ENCODE measurements at regions not wholly inside any gene's neighbourhood (a gene's known extent, or its start where the extent isn't known, plus 50 kb on each side); places are given as distances from the start of the nearest gene placed in this dataset.
"Not testable (repeated sequence)": the region's sequence is repeated elsewhere in the genome, so short reads cannot be mapped to it uniquely, and the experiment has no call there.

DNA sequence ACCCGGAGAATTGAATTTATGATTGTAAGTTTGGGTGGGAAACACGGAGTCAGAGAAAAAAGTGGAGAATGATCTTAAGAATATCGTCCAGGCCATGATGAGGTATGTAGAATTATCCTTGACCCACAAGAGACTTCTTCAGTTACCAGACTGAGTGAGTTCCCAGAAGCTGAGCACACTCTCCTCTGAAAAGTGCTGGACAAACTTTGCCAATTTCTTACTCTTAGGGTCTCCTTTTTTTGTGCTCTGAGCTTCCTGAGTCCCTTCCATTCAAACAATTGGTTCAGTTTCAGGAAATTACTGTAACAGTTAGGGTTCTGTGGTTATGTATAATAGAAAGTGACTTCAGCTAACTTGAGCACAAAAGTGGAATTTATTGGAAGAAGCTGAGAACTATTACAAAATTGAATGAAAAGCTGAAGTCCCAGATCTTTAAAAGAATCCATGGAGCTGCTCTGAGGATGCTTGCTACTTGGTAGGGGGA lies 50.6 kb upstream of the EHBP1 start:
- Histone ChIP-seq H3K36me3 (ENCODE audit: control insufficient read depth in 2 of 2, insufficient read depth in 2 of 2, low read length in 1 of 2) (no peaks in the 10 kb centered on the region), H3K4me1 (ENCODE audit: control insufficient read depth in 2 of 2, insufficient read depth in 2 of 2, low read length in 2 of 2) (no peaks in the 10 kb centered on the region), H3K27me3 (ENCODE audit: control insufficient read depth in 2 of 2, insufficient read depth in 1 of 2, low read length in 1 of 2) (no peaks in the 10 kb centered on the region), H3K27ac (ENCODE audit: low read depth in 1 of 2, low read length in 1 of 2) (no peak overlapping the region), H3K4me3 (ENCODE audit: low read length in 2 of 2) (no peak overlapping the region), H3K9me3 (ENCODE audit: control insufficient read depth in 2 of 2, insufficient read depth in 1 of 2, low read length in 1 of 2) (no peaks in the 10 kb centered on the region)
- 94% methylated on average over 3 of the region's 3 CpGs for WGBS
- no peak for DNase-seq (ENCODE audit: low read depth in 6 of 9, low spot score in 9 of 9)

DNA sequence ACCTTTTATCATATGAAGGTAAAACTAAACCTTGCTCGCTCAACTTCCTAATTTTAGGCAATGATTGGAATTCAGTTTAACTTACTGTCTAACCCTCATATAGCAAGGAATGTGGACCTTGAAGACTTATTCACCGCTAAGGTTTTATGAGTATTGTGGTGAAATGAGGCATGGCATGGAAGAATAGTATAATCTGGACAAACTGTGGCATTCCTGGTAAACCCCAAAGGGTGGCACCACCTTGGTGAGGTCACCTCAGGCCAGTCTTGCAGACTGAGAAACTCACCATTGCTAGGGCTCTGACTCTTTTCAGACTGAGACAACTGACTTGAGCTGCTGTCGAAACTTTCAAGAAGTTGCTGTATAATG lies 51.1 kb upstream of the EHBP1 start:
- no peak for DNase-seq (ENCODE audit: low read depth in 6 of 9, low spot score in 9 of 9)
- Histone ChIP-seq H3K4me3 (ENCODE audit: low read length in 2 of 2) (no peak overlapping the region), H3K4me1 (ENCODE audit: control insufficient read depth in 2 of 2, insufficient read depth in 2 of 2, low read length in 2 of 2) (no peaks in the 10 kb centered on the region), H3K27ac (ENCODE audit: low read depth in 1 of 2, low read length in 1 of 2) (no peak overlapping the region), H3K27me3 (ENCODE audit: control insufficient read depth in 2 of 2, insufficient read depth in 1 of 2, low read length in 1 of 2) (no peaks in the 10 kb centered on the region), H3K9me3 (ENCODE audit: control insufficient read depth in 2 of 2, insufficient read depth in 1 of 2, low read length in 1 of 2) (no peaks in the 10 kb centered on the region), H3K36me3 (ENCODE audit: control insufficient read depth in 2 of 2, insufficient read depth in 2 of 2, low read length in 1 of 2) (no peaks in the 10 kb centered on the region)
- WGBS: 98% methylated on average over 3 of the region's 3 CpGs

DNA sequence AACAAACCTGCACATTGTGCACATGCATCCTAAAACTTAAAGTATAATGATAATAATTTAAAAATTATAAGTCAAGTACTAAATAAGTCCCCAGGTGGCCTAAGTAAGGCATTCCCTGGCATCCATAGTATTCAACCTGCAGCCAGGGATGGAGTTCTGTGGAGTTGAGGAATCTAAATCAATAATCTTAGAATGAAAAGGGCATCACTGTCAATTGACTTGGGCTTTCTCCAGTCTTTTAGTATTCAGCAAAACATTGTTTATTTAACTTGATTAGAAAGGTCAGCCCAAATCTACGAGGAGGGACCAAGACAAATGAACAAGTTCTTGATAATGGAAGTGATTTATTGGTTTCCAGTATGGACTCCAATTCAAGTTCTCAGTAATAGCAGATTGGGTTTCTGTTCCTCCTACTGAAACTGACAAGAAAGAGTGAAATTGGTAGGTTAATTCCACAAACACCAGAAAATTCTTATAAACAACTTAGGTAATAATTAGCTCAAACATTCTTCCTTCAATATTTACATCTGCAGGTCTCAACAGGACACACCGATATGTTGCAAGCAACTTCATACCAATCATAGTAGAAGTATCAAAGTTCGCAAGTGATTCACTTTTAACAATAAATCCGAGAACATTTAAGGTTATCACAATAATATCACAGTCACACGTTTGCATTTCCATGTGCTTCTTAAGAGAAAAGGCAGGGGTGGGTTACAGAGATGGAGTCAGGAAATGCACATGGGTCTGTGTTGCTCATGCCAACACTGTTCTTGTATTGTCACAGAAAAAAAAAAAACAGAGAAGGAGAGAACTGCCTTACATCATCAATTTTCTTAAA lies 51.7 kb upstream of the EHBP1 start:
- Histone ChIP-seq H3K9me3 (ENCODE audit: control insufficient read depth in 2 of 2, insufficient read depth in 1 of 2, low read length in 1 of 2) (no peaks in the 10 kb centered on the region), H3K27ac (ENCODE audit: low read depth in 1 of 2, low read length in 1 of 2) (no peak overlapping the region), H3K27me3 (ENCODE audit: control insufficient read depth in 2 of 2, insufficient read depth in 1 of 2, low read length in 1 of 2) (no peaks in the 10 kb centered on the region), H3K4me1 (ENCODE audit: control insufficient read depth in 2 of 2, insufficient read depth in 2 of 2, low read length in 2 of 2) (no peaks in the 10 kb centered on the region), H3K4me3 (ENCODE audit: low read length in 2 of 2) (no peak overlapping the region), H3K36me3 (ENCODE audit: control insufficient read depth in 2 of 2, insufficient read depth in 2 of 2, low read length in 1 of 2) (no peaks in the 10 kb centered on the region)
- WGBS: 92% methylated on average over 5 of the region's 5 CpGs
- DNase-seq (ENCODE audit: low read depth in 6 of 9, low spot score in 9 of 9): no peak

DNA sequence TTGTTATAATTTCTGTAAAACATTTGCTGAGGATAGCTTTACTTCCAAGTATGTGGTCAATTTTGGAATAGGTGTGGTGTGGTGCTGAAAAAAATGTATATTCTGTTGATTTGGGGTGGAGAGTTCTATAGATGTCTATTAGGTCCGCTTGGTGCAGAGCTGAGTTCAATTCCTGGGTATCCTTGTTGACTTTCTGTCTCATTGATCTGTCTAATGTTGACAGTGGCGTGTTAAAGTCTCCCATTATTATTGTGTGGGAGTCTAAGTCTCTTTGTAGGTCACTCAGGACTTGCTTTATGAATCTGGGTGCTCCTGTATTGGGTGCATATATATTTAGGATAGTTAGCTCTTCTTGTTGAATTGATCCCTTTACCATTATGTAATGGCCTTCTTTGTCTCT lies 56.4 kb upstream of the EHBP1 start:
- not testable (repeated sequence) for H3K27me3 ChIP-seq (ENCODE audit: control insufficient read depth in 2 of 2, insufficient read depth in 1 of 2, low read length in 1 of 2); H3K27ac ChIP-seq (ENCODE audit: low read depth in 1 of 2, low read length in 1 of 2); H3K36me3 ChIP-seq (ENCODE audit: control insufficient read depth in 2 of 2, insufficient read depth in 2 of 2, low read length in 1 of 2); H3K4me3 ChIP-seq (ENCODE audit: low read length in 2 of 2); H3K4me1 ChIP-seq (ENCODE audit: control insufficient read depth in 2 of 2, insufficient read depth in 2 of 2, low read length in 2 of 2); DNase-seq (ENCODE audit: low read depth in 6 of 9, low spot score in 9 of 9); H3K9me3 ChIP-seq (ENCODE audit: control insufficient read depth in 2 of 2, insufficient read depth in 1 of 2, low read length in 1 of 2)
- 89% methylated on average over 1 of the region's 2 CpGs for WGBS

DNA sequence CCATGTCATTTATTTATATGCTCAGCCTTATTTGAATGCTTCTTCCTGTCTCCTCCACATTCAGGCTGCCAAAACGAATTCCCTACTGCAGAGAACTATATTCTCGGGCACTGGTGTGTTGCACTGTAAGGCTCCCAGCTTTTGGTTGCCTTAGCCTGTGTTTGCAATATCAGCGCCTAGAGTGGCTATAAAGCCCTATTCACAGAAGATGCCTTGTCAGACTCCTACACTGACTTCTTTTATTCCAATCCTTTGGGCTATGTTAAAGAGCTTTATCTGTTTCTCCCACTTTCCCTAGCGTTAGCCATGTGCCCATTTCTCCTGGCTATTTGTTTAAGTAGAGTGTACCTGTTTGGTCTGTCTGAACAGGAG lies 62.4 kb upstream of the EHBP1 start:
- no peaks in the 10 kb centered on the region for H3K4me1 ChIP-seq (ENCODE audit: control insufficient read depth in 2 of 2, insufficient read depth in 2 of 2, low read length in 2 of 2)
- no peak for DNase-seq (ENCODE audit: low read depth in 6 of 9, low spot score in 9 of 9)
- no peaks in the 10 kb centered on the region for H3K27me3 ChIP-seq (ENCODE audit: control insufficient read depth in 2 of 2, insufficient read depth in 1 of 2, low read length in 1 of 2)
- H3K27ac ChIP-seq (ENCODE audit: low read depth in 1 of 2, low read length in 1 of 2): no peak overlapping the region
- no peak overlapping the region for H3K4me3 ChIP-seq (ENCODE audit: low read length in 2 of 2)
- WGBS: 70% methylated on average over 4 of the region's 4 CpGs
- H3K9me3 ChIP-seq (ENCODE audit: control insufficient read depth in 2 of 2, insufficient read depth in 1 of 2, low read length in 1 of 2): no peaks in the 10 kb centered on the region
- H3K36me3 ChIP-seq (ENCODE audit: control insufficient read depth in 2 of 2, insufficient read depth in 2 of 2, low read length in 1 of 2): no peaks in the 10 kb centered on the region

DNA sequence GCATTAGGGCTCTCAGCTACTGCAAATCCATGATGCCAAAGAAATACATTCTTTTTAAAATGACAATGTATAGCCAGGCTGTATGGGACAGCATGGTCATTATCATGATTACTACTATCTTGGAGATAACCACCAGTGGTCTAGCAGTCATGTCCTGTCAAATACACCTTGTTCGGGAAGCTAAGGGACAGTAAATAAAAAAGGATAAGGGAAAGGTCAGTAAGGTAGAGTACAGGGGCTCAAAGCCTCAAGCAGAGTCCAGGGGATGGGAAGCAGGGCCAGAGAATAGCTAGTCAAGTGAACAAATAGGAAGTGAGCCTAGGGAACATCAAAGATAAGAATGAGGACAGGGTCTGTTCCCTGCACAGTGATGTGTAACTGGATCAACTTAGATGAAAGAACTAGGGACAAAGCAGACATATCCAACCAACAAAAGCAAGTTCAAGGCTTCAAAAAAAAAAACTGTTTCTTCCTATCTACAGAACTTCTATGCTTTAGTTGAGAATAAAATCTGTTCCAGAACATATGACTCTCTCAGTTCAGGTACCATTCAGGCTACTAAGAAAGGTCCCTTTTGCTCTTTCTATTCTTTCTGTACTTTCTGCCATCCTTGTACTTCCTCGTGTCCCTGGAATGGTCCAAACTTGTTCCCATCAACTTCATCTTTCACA lies 62.9 kb upstream of the EHBP1 start:
- Histone ChIP-seq H3K9me3 (ENCODE audit: control insufficient read depth in 2 of 2, insufficient read depth in 1 of 2, low read length in 1 of 2) (no peaks in the 10 kb centered on the region), H3K36me3 (ENCODE audit: control insufficient read depth in 2 of 2, insufficient read depth in 2 of 2, low read length in 1 of 2) (no peaks in the 10 kb centered on the region), H3K4me1 (ENCODE audit: control insufficient read depth in 2 of 2, insufficient read depth in 2 of 2, low read length in 2 of 2) (no peaks in the 10 kb centered on the region), H3K27ac (ENCODE audit: low read depth in 1 of 2, low read length in 1 of 2) (no peak overlapping the region), H3K4me3 (ENCODE audit: low read length in 2 of 2) (no peak overlapping the region), H3K27me3 (ENCODE audit: control insufficient read depth in 2 of 2, insufficient read depth in 1 of 2, low read length in 1 of 2) (no peaks in the 10 kb centered on the region)
- no peak for DNase-seq (ENCODE audit: low read depth in 6 of 9, low spot score in 9 of 9)
- 97% methylated on average over 2 of the region's 2 CpGs for WGBS

DNA sequence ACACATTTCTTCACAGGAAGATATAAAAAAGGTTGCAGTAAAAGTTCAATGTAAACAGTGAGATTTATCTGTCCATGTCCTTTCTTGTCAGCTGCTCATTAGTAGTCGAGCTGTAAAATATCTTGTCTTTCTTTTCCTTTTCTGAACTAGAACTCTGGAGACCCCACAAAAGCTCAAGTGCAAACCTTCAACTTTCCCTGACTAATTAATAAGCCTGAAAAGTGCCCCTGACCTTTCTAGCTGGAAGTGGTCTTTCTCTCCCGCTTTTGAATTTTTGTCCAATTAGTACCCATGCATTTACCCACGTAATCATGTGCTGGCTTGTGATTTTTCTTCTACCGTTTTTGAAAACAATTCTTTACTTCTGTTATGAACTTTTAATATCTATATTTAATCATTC lies 63.6 kb upstream of the EHBP1 start:
- H3K36me3 ChIP-seq (ENCODE audit: control insufficient read depth in 2 of 2, insufficient read depth in 2 of 2, low read length in 1 of 2): no peaks in the 10 kb centered on the region
- H3K27ac ChIP-seq (ENCODE audit: low read depth in 1 of 2, low read length in 1 of 2): no peak overlapping the region
- no peak overlapping the region for H3K4me3 ChIP-seq (ENCODE audit: low read length in 2 of 2)
- no peak for DNase-seq (ENCODE audit: low read depth in 6 of 9, low spot score in 9 of 9)
- 77% methylated on average over 4 of the region's 4 CpGs for WGBS
- no peaks in the 10 kb centered on the region for H3K4me1 ChIP-seq (ENCODE audit: control insufficient read depth in 2 of 2, insufficient read depth in 2 of 2, low read length in 2 of 2)
- H3K27me3 ChIP-seq (ENCODE audit: control insufficient read depth in 2 of 2, insufficient read depth in 1 of 2, low read length in 1 of 2): no peaks in the 10 kb centered on the region
- no peaks in the 10 kb centered on the region for H3K9me3 ChIP-seq (ENCODE audit: control insufficient read depth in 2 of 2, insufficient read depth in 1 of 2, low read length in 1 of 2)

DNA sequence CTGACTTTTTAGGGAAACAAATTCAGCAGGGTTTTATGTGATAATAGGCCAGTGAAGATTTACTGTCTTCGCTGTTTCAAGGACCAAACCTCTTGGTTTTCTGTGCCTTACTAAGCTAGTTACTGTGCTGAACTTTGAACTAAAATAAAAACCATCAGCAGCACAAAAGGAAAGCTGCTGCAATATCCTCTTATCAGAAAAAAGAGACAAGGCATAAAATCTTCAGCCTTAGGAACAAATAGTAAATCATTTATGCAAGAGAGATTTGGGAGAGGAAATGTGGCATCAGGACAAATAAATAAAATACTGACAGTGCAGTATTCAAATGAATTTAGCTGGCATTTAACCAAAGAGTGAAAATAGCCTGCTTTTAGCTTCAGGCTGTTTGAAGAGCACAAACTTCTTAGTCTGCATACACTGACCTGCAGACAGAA lies 64.1 kb upstream of the EHBP1 start:
- no peak overlapping the region for H3K4me3 ChIP-seq (ENCODE audit: low read length in 2 of 2)
- no peak for DNase-seq (ENCODE audit: low read depth in 6 of 9, low spot score in 9 of 9)
- H3K9me3 ChIP-seq (ENCODE audit: control insufficient read depth in 2 of 2, insufficient read depth in 1 of 2, low read length in 1 of 2): no peaks in the 10 kb centered on the region
- H3K4me1 ChIP-seq (ENCODE audit: control insufficient read depth in 2 of 2, insufficient read depth in 2 of 2, low read length in 2 of 2): no peaks in the 10 kb centered on the region
- H3K36me3 ChIP-seq (ENCODE audit: control insufficient read depth in 2 of 2, insufficient read depth in 2 of 2, low read length in 1 of 2): no peaks in the 10 kb centered on the region
- WGBS: 92% methylated on average over 1 of the region's 1 CpG
- no peaks in the 10 kb centered on the region for H3K27me3 ChIP-seq (ENCODE audit: control insufficient read depth in 2 of 2, insufficient read depth in 1 of 2, low read length in 1 of 2)
- no peak overlapping the region for H3K27ac ChIP-seq (ENCODE audit: low read depth in 1 of 2, low read length in 1 of 2)

DNA sequence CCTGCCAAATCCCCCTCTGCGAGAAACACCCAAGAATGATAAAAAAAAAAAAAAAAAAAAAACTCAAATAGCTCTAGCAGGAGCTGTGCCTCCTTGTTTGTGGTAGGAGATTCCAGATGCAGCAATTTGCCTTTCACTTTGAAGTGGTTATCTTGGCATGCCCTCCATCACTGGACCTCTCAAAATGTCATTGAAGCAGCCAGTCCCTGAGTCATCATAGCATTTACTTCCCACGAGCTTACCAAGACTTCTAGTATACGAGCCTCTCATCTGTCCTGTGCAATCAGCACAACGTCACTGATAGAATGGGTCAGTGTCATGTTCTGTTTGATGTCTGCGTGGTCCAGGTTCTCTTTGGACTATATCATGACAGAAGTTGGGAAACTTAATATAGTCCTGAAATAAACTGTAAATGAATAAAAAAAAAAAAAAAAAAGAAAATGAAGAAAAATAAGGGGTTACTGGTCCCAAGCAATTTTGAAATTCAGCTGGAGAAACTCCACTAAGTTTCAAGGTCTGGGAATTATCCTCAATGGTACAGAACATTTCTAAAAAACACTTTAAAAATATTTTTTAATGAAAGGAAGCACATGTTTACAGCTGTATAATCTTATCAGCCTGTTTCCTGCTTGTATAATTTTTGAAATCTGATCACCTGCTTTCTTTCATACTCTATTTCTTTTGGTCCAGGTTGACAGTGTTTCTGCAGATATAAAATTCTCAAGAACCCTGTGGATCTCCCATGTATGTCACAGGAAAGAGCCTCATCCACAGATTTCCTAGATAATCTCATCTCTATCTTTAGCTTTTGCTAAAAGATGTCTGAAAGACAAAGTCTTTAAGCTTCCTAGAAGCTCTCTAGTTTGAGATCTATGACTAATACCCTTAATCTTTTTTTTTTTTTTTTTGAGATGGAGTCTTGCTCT lies 74.1 kb upstream of the EHBP1 start:
- WGBS: 98% methylated on average over 5 of the region's 5 CpGs
- H3K4me3 ChIP-seq (ENCODE audit: low read length in 2 of 2): no peak overlapping the region
- H3K4me1 ChIP-seq (ENCODE audit: control insufficient read depth in 2 of 2, insufficient read depth in 2 of 2, low read length in 2 of 2): no peaks in the 10 kb centered on the region
- no peak overlapping the region for H3K27ac ChIP-seq (ENCODE audit: low read depth in 1 of 2, low read length in 1 of 2)
- no peaks in the 10 kb centered on the region for H3K36me3 ChIP-seq (ENCODE audit: control insufficient read depth in 2 of 2, insufficient read depth in 2 of 2, low read length in 1 of 2)
- no peaks in the 10 kb centered on the region for H3K27me3 ChIP-seq (ENCODE audit: control insufficient read depth in 2 of 2, insufficient read depth in 1 of 2, low read length in 1 of 2)
- peaks cover 0 to 8% of the 10 kb centered on the region in 2 donors for H3K9me3 ChIP-seq (ENCODE audit: control insufficient read depth in 2 of 2, insufficient read depth in 1 of 2, low read length in 1 of 2)
- no peak for DNase-seq (ENCODE audit: low read depth in 6 of 9, low spot score in 9 of 9)

Measured in thymus (tissue), 11 donors.